HepG2 (cell line): ENCODE measurements at regions not wholly inside any gene's neighbourhood (a gene's known extent, or its start where the extent isn't known, plus 50 kb on each side); places are given as distances from the start of the nearest gene placed in this dataset.
A peak's percentile ranks its signal among the peaks of the same experiment; 100 is the strongest.

Experiments
- ETV5 ChIP-seq: IDR thresholded peaks from 2 replicates; pipeline ENCODE4 v1.6.1; 2018; ENCODE audit warnings: missing biosample characterization, missing genetic modification reagents, inconsistent platforms, borderline replicate concordance
- SRF ChIP-seq: IDR thresholded peaks from 2 replicates; pipeline ENCODE4 v1.6.1; 2011; ENCODE audit warnings: mild to moderate bottlenecking, low read depth, low read length, moderate library complexity
- ZNF335 ChIP-seq: sonication (generic); formaldehyde crosslinking; IDR thresholded peaks from 2 replicates; pipeline ENCODE4 v1.4.0; 2020; ENCODE audit warnings: missing genetic modification reagents
- ZNF543 ChIP-seq: sonication (generic); formaldehyde crosslinking; IDR thresholded peaks from 2 replicates; pipeline ENCODE4 v1.4.0; 2020; ENCODE audit warnings: mild to moderate bottlenecking, missing genetic modification reagents
- ZNF644 ChIP-seq: IDR thresholded peaks from 2 replicates; pipeline ENCODE4 v1.6.1; 2016; ENCODE audit warnings: low read depth
- ZNF703 ChIP-seq: sonication (generic); formaldehyde crosslinking; IDR thresholded peaks from 2 replicates; pipeline ENCODE4 v1.5.1; 2020; ENCODE audit warnings: missing genetic modification reagents, mild to moderate bottlenecking, moderate library complexity, borderline replicate concordance
- ZNF816 ChIP-seq: sonication (generic); formaldehyde crosslinking; IDR thresholded peaks from 2 replicates; pipeline ENCODE4 v1.8.0; 2022; ENCODE audit warnings: missing genetic modification reagents, mild to moderate bottlenecking, borderline replicate concordance
- ZNF850 ChIP-seq: sonication (generic); formaldehyde crosslinking; conservative IDR thresholded peaks from 2 replicates; pipeline ENCODE4 v1.9.0; 2021; ENCODE audit warnings: mild to moderate bottlenecking, missing genetic modification reagents
- ZSCAN9 ChIP-seq: IDR thresholded peaks from 2 replicates; pipeline ENCODE4 v1.6.1; 2016; ENCODE audit warnings: borderline replicate concordance
- TF ChIP-seq, protein P1 (sequence below): sonication (generic); formaldehyde crosslinking; IDR thresholded peaks from 2 replicates; pipeline ENCODE4 v1.5.0; 2020; ENCODE audit warnings: missing genetic modification reagents
- TF ChIP-seq, protein P2 (sequence below): sonication (generic); formaldehyde crosslinking; IDR thresholded peaks from 2 replicates; pipeline ENCODE4 v1.4.0; 2020; ENCODE audit warnings: mild to moderate bottlenecking, missing genetic modification reagents
- TF ChIP-seq, protein P3 (sequence below): sonication (generic); formaldehyde crosslinking; IDR thresholded peaks from 2 replicates; pipeline ENCODE4 v1.8.0; 2022; ENCODE audit warnings: mild to moderate bottlenecking, missing genetic modification reagents, moderate library complexity
- TF ChIP-seq, protein P4 (sequence below): sonication (generic); formaldehyde crosslinking; IDR thresholded peaks from 2 replicates; pipeline ENCODE4 v1.5.0; 2020; ENCODE audit warnings: missing genetic modification reagents, mild to moderate bottlenecking, borderline replicate concordance
- TF ChIP-seq, protein P5 (sequence below): sonication (generic); formaldehyde crosslinking; IDR thresholded peaks from 2 replicates; pipeline ENCODE4 v1.5.0; 2020; ENCODE audit warnings: missing genetic modification reagents
- TF ChIP-seq, protein P6 (sequence below): sonication (generic); formaldehyde crosslinking; IDR thresholded peaks from 2 replicates; pipeline ENCODE4 v1.5.0; 2020; ENCODE audit warnings: mild to moderate bottlenecking, missing genetic modification reagents, borderline replicate concordance
- TF ChIP-seq, protein P7 (sequence below): sonication (generic); formaldehyde crosslinking; IDR thresholded peaks from 2 replicates; pipeline ENCODE4 v1.5.1; 2020; ENCODE audit warnings: missing genetic modification reagents, mild to moderate bottlenecking, borderline replicate concordance

DNA sequence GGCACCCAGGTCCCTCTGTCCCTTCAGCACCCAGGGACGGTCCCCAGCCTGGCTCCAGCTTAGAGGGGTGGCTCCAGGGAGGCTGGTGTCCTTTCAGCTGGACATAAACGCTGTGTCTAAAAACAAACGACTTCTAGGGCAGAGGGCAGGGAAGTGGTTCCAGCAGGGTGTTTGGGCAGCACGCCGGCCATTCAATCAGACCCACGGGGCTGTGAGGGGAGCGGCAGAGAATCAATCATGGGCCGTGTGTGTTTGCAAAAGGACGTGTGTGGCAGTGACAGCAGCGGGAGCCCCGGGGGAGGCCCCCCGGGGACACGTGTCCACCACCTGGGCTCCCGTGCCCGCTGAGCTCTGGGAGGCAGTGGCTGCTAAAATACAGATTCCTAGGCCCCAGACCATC lies 127.7 kb downstream of the MN1 start (continued):
- TF ChIP-seq, protein P1, sequence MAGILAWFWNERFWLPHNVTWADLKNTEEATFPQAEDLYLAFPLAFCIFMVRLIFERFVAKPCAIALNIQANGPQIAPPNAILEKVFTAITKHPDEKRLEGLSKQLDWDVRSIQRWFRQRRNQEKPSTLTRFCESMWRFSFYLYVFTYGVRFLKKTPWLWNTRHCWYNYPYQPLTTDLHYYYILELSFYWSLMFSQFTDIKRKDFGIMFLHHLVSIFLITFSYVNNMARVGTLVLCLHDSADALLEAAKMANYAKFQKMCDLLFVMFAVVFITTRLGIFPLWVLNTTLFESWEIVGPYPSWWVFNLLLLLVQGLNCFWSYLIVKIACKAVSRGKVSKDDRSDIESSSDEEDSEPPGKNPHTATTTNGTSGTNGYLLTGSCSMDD (CRISPR knock-in tag) = no peak
- TF ChIP-seq, protein P2, sequence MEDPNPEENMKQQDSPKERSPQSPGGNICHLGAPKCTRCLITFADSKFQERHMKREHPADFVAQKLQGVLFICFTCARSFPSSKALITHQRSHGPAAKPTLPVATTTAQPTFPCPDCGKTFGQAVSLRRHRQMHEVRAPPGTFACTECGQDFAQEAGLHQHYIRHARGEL (CRISPR knock-in tag) = no peak
- TF ChIP-seq, protein P3, sequence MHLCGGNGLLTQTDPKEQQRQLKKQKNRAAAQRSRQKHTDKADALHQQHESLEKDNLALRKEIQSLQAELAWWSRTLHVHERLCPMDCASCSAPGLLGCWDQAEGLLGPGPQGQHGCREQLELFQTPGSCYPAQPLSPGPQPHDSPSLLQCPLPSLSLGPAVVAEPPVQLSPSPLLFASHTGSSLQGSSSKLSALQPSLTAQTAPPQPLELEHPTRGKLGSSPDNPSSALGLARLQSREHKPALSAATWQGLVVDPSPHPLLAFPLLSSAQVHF = no peak
- TF ChIP-seq, protein P4, sequence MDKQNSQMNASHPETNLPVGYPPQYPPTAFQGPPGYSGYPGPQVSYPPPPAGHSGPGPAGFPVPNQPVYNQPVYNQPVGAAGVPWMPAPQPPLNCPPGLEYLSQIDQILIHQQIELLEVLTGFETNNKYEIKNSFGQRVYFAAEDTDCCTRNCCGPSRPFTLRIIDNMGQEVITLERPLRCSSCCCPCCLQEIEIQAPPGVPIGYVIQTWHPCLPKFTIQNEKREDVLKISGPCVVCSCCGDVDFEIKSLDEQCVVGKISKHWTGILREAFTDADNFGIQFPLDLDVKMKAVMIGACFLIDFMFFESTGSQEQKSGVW = no peak
- TF ChIP-seq SRF (no peak), ZNF850 (CRISPR knock-in tag) (no peak), ZSCAN9 (no peak), ZNF703 (CRISPR knock-in tag) (no peak), ZNF335 (CRISPR knock-in tag) (no peak), ZNF644 (CRISPR knock-in tag) (no peak), ZNF816 (CRISPR knock-in tag) (no peak), ETV5 (CRISPR knock-in tag) (no peak), ZNF543 (peak; percentile 37; the same call in 1 of the 2 replicates)
- TF ChIP-seq, protein P5, sequence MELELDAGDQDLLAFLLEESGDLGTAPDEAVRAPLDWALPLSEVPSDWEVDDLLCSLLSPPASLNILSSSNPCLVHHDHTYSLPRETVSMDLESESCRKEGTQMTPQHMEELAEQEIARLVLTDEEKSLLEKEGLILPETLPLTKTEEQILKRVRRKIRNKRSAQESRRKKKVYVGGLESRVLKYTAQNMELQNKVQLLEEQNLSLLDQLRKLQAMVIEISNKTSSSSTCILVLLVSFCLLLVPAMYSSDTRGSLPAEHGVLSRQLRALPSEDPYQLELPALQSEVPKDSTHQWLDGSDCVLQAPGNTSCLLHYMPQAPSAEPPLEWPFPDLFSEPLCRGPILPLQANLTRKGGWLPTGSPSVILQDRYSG (CRISPR knock-in tag) = no peak
- TF ChIP-seq, protein P6, sequence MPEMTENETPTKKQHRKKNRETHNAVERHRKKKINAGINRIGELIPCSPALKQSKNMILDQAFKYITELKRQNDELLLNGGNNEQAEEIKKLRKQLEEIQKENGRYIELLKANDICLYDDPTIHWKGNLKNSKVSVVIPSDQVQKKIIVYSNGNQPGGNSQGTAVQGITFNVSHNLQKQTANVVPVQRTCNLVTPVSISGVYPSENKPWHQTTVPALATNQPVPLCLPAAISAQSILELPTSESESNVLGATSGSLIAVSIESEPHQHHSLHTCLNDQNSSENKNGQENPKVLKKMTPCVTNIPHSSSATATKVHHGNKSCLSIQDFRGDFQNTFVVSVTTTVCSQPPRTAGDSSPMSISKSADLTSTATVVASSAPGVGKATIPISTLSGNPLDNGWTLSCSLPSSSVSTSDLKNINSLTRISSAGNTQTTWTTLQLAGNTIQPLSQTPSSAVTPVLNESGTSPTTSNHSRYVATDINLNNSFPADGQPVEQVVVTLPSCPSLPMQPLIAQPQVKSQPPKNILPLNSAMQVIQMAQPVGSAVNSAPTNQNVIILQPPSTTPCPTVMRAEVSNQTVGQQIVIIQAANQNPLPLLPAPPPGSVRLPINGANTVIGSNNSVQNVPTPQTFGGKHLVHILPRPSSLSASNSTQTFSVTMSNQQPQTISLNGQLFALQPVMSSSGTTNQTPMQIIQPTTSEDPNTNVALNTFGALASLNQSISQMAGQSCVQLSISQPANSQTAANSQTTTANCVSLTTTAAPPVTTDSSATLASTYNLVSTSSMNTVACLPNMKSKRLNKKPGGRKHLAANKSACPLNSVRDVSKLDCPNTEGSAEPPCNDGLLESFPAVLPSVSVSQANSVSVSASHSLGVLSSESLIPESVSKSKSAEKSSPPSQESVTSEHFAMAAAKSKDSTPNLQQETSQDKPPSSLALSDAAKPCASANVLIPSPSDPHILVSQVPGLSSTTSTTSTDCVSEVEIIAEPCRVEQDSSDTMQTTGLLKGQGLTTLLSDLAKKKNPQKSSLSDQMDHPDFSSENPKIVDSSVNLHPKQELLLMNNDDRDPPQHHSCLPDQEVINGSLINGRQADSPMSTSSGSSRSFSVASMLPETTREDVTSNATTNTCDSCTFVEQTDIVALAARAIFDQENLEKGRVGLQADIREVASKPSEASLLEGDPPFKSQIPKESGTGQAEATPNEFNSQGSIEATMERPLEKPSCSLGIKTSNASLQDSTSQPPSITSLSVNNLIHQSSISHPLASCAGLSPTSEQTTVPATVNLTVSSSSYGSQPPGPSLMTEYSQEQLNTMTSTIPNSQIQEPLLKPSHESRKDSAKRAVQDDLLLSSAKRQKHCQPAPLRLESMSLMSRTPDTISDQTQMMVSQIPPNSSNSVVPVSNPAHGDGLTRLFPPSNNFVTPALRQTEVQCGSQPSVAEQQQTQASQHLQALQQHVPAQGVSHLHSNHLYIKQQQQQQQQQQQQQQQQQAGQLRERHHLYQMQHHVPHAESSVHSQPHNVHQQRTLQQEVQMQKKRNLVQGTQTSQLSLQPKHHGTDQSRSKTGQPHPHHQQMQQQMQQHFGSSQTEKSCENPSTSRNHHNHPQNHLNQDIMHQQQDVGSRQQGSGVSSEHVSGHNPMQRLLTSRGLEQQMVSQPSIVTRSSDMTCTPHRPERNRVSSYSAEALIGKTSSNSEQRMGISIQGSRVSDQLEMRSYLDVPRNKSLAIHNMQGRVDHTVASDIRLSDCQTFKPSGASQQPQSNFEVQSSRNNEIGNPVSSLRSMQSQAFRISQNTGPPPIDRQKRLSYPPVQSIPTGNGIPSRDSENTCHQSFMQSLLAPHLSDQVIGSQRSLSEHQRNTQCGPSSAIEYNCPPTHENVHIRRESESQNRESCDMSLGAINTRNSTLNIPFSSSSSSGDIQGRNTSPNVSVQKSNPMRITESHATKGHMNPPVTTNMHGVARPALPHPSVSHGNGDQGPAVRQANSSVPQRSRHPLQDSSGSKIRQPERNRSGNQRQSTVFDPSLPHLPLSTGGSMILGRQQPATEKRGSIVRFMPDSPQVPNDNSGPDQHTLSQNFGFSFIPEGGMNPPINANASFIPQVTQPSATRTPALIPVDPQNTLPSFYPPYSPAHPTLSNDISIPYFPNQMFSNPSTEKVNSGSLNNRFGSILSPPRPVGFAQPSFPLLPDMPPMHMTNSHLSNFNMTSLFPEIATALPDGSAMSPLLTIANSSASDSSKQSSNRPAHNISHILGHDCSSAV (CRISPR knock-in tag) = no peak
- TF ChIP-seq, protein P7, sequence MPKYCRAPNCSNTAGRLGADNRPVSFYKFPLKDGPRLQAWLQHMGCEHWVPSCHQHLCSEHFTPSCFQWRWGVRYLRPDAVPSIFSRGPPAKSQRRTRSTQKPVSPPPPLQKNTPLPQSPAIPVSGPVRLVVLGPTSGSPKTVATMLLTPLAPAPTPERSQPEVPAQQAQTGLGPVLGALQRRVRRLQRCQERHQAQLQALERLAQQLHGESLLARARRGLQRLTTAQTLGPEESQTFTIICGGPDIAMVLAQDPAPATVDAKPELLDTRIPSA (CRISPR knock-in tag) = no peak
